ENCODE measurements at regions not wholly inside any gene's neighbourhood (a gene's known extent, or its start where the extent isn't known, plus 50 kb on each side); places are given as distances from the start of the nearest gene placed in this dataset.
"Not testable (repeated sequence)": the region's sequence is repeated elsewhere in the genome, so short reads cannot be mapped to it uniquely, and the experiment has no call there.

DNA sequence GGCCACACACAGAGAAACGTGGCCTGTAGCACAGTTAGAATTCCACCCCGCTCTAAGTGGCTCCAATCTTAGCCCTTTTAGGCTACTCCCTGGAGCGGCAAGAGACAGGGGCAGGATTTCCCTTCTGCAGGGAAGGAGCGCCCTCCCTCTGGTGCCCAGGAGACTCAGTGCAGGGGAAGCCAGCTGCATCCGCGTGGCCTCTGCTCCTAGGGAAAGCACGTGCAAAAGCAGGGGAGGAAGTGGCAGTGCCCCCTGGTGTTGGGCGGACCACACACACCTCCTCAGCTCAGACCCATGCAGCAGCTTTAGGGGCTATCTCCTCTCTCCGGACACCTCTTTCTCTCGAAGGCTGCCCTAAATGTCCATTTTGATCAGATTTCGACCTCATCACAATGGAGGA is 50.0 kb downstream of the SPRING1 start:
- no peak for DNase-seq (ENCODE audit: low spot score)

- DNase-seq (ENCODE audit: low spot score): no peak
Measured at GRCh38 chr12:116684891-116685290, 53.0 kb downstream of the SPRING1 start.

GRCh38 chr12:116677202-116677661 is 60.6 kb downstream of the SPRING1 start:
- no peak for DNase-seq (ENCODE audit: low spot score)

GRCh38 chr12:116675339-116676107 is 62.3 kb downstream of the SPRING1 start:
- DNase-seq (ENCODE audit: low spot score): no peak

DNA sequence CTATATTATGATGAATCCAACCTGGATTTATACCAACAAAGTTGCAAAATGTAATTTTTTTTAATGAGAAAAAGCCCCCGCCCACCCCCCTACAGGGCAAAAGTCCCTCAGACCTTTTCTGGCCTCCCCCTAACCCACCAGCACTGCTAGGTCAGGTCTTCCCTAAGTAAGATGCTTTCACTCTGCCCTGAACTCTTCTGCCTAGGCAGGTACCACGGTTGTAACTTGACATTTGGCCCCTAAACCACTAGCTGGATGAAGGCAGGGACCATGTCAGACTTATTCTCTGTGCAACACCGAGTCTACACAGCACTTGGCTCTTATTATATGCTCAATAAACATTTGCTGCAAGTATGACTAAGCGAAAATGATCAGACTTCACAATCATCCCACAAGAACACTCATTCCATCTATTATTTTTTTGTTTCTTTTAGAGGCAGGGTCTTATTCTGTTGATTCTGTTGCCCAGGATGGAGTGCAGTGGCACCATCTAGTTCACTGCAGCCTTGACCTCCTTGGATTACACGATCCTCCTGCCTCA is 63.2 kb downstream of the SPRING1 start:
- DNase-seq (ENCODE audit: low spot score): no peak

GRCh38 chr12:116673681-116674111 is 64.2 kb downstream of the SPRING1 start:
- DNase-seq (ENCODE audit: low spot score): peak; percentile 16

- DNase-seq (ENCODE audit: low spot score): no peak
Measured at GRCh38 chr12:116672842-116673516, 64.9 kb downstream of the SPRING1 start.

DNA sequence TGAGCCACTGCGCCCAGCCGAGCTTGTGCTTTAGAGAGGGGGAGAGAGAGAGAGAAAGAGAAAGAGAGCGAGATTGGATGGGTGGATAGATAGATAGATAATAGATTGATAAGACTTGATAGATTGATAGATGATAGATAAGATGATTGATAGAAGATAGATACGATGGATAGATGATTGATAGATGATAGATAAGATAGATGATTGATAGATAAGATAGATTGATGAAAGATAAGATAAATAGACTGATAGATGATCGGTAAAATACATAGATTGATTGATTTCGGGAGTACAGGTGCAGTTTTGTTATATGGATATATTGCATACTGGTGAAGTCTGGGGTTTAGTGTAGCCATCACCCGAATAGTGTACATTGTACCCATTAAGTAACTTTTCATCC is 65.9 kb downstream of the SPRING1 start:
- no peak for DNase-seq (ENCODE audit: low spot score)

GRCh38 chr12:116670859-116671258 is 67.0 kb downstream of the SPRING1 start:
- DNase-seq (ENCODE audit: low spot score): no peak

DNA sequence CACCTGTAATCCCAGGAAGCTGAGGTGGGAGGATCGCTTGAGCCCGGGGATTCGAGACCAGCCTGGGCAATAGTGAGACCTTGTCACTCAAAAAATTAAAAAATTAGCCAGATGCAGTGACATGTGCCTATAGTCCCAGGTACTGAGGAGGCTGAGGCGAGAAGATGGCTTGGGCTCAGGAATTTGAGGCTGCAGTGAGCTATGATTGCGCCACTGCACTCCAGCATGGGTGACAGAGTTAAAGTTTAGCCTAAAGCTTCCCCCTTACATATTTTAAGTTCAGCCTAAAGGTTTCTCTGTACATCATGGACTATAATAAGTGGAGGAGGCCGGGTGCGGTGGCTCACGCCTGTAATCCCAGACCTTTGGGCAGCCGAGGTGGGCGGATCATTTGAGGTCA is 70.1 kb downstream of the SPRING1 start:
- DNase-seq (ENCODE audit: low spot score): no peak

DNA sequence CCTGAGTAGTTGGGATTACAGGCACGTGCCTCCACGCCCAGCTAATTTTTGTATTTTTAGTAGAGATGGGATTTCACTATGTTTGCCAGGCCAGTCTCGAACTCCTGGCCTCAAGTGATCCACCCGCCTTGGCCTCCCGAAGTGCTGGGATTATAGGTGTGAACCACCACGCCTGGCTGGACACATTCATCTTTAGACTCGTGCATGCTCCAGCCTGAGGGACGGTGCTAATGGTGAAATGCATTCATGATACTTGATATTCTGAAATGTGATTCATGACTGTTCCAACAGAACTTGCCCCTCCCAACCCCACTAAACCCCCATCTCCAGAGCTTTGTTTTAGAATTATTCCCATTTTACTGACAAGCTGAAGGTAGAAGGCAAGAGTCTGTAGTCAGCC is 71.0 kb downstream of the SPRING1 start:
- not testable (repeated sequence) for DNase-seq (ENCODE audit: low spot score)

- no peak for DNase-seq (ENCODE audit: low spot score)
Measured at GRCh38 chr12:116666305-116666673, 71.6 kb downstream of the SPRING1 start.

DNA sequence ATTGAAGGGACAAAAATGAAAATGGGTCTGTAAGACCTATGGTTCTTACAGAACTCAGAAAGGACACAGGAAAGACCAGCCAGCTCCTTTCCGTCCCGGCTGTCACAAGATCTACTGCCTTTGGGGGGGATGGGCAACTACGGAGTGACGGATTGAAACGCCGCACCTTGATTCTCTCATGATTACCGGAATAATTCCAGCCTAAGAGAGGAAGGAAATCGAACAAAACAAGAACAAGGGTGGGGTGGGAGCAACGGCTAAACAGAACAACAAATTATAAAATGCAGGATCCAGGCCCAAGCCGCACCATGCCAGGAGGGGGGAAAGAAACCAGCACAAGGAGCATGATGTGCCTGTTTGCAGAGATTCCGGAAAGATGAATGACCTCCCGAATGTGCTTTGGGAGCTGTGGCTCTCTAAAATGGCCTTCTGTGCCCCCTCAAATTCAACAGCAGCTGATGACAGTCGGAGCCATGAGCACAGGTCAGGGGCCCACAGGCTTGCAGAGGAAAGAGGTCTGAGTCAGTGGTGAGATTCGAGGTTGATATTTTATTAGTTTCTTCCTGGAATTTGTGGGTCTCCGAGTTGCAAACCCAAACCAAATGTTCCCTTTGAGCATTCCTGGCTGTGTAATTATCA is 72.1 kb downstream of the SPRING1 start:
- DNase-seq (ENCODE audit: low spot score): no peak

DNA sequence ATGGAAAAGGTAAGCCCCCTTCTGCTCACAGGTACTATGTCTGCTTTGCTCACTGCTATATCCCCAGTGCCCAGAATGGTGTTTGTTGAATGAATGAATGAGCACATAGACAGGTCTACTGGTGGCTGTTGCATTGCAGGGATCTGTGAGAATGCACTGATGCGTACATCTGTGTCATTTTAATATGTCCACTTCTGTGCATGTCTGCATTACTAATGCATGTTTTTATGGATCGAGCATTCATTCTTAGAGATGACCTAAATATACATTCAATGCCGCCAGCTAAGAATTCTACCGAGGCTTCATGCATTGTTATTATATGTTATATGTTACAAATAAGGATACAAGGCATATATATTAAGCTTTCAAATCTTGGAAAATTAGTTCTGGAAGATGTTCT is 73.8 kb downstream of the SPRING1 start:
- no peak for DNase-seq (ENCODE audit: low spot score)

- DNase-seq (ENCODE audit: low spot score): no peak
Measured at GRCh38 chr12:116662612-116663144, 75.2 kb downstream of the SPRING1 start.

GRCh38 chr12:116661341-116661740 is 76.5 kb downstream of the SPRING1 start:
- no peak for DNase-seq (ENCODE audit: low spot score)

GRCh38 chr12:116660740-116661139 is 77.1 kb downstream of the SPRING1 start:
- DNase-seq (ENCODE audit: low spot score): not testable (repeated sequence)

DNA sequence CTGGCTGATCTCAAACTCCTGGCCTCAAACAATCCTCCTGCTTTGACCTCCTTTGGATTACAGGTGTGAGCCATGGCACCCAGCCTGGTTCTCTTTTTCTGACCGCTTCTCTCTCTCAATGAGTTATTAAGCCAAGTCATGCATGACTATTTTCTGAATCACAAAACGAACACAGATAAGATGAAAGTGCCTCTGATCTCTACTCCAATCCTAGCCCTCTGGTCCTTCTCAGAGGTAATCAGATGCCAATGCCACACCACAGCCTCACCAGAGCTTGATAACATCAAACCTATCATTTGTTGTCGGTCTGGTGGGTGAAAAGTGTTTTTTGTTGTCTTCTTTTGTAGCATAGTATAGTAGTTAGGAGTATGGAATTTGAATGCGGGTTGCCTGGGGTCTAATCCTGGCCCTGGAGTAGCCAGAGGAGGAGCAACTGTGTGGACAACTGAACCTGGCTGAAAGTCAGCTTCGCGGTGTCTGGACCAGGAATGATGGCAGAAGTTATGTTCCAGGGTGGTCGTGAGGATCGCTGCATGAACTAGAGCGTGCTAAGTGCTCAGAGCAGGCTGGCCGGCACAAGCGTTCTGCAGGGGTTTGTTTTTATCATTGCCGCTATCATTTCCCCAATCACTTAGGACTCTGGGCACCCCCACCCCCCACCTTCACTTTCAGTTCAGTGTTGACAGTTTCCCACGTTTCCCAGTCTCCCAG is 77.9 kb downstream of the SPRING1 start:
- DNase-seq (ENCODE audit: low spot score): peak; percentile 73

GRCh38 chr12:116657921-116658495 is 79.9 kb downstream of the SPRING1 start:
- DNase-seq (ENCODE audit: low spot score): no peak

GRCh38 chr12:116656306-116656705 is 81.6 kb downstream of the SPRING1 start:
- no peak for DNase-seq (ENCODE audit: low spot score)

GRCh38 chr12:116654226-116654743 is 83.6 kb downstream of the SPRING1 start:
- no peak for DNase-seq (ENCODE audit: low spot score)

Data from LoVo (cell line).